NCI-H82 treated with DMSO at 0.1 percent for 48 hours (cell line): ENCODE measurements at regions not wholly inside any gene's neighbourhood (a gene's known extent, or its start where the extent isn't known, plus 50 kb on each side); places are given as distances from the start of the nearest gene placed in this dataset.

ENCODE experiments used
- DNase-seq: peaks from one replicate; lab custom pipeline; 2025; ENCODE audit not compliant: unreplicated experiment; lab: John Stamatoyannopoulos, UW

DNA sequence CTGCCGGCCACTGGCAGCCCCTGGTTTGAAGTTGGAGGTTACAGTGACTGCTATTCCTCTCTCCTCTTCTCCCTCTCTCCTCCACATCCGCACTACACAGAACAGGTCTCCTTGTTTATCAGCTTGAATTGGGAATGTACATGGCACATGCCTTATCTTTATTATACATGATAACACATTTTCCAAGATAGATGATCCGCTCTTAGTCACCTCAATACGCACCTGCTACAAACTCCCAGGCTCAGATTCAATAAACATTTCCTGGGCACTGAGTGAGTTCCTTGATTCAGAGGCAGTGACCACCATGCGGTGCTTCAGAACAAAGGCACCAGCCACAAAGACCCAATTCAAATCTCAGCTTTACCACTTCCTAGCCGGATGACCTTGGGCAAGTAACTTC lies 227.7 kb downstream of the TSHZ3 start:
- no peak for DNase-seq

DNA sequence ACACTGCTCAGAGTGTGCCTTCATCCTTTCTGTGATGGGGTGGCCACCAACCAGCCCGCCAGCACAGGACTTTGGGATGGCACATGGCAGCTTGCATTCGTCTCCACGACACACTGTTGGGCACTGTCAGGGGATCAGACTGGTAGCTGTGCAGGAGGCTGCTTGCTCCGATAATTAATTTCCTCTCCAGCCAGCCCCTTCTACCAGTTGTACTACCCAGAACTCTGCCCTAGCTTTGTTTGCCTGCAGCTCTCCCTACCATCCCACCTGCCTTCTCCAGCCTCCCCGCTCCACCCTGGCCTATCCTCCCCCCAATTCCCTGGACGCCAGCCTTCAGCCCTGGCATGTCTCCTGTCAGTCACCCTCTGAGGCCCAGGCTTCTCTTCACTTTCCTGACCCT lies 228.3 kb downstream of the TSHZ3 start:
- DNase-seq = no peak

DNA sequence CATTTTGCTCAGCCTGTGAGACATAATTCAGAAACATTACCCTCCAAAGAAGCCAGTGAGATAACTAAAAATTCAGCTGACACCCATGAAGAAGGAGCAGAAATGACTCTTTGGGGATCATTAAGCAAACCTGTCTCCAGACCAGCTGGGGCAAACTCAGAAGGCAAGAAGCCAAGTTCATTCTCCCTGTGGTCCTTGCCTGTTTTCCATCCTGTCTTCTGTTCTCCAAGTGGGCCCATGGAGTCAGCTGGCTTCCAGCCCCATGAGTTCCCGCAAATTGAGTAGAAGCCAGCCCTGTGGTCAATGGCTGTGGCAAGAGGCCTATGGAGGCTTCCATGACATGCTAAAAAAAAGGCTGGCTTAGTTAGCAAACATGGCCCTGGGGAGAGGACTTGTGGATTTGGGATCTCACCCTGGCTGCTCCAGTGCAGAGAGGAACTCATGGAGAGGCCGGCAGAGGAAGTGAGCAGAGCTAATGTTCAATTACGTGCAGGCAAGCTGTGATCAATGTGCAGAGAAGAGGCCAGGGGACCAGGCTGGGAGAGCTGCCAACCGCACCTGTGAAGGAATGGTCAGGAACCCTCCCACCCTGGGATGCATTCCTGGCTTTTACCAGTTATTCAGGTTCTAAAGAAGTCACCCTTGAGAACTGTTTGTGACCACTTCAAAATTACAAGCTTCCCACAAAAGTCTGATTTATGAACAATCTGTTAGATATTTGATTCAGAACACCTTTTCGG lies 229.1 kb downstream of the TSHZ3 start:
- DNase-seq = no peak

DNA sequence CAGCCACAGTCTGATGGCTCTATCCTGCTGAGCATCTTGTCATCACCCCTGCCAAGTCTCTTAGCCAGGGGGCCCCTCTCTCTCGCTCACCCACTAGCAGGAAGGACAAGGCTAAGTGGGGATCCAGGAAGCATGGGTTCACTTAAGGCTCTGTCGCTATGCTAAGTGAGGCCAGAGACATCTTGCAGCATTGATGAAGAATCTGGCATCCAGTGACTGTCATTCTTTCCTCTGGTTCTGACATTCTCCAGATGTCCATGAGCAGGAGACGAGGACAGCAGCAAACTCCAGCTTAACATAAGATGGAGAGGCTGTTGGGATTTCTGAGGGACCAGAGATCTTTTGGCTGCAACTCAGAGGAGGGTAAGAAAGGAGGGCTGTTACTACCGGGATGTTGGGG lies 230.2 kb downstream of the TSHZ3 start:
- no peak for DNase-seq

DNA sequence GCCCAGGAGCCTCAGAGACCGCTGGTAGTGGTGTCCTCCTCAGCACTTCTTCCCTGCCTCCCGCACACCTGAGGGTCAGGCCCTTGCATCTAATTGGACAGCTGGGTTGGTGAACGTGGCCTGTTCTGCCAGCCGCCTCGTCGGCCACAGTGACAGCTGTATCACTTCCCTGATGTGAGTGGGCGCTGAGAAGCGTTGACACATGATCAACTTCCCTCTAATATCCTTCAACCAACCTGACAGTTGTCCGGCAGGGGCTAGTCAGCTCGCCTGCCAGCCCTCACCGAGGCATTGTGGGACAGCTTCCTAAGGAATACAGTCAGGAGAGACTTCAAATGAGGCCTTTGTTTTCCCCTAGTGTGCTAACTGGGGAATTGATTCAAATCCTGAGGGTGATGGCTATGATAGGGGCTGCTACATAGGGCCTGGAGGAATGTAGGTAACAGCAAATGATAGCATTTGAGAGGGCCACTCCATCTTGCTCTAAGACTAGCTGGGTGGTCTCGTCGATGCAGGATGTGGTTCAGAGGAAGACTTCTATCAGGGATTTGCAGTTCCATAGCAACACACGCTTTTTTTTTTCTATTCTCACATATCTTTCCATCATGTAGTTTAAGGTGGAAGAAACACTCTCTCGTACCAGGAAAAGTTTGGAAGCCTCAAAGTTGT lies 230.8 kb downstream of the TSHZ3 start:
- DNase-seq = no peak

DNA sequence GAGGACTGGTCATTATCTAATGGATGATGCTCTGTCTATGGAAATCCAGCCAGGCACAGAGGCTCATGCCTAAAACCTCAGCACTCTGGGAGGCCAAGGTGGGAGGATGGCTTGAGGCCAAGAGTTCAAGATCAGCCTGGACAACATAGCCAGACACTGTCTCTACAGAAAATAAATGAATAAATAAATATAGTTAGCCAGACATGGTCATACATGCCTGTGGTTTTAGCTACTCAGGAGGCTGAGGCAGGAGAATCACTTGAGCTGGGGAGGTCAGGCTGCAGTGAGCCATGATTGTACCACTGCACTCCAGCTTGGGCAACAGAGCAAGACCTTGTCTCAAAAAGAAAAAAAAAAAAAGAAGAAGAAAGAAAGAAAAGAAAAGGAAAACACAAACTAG lies 234.7 kb downstream of the TSHZ3 start:
- no peak for DNase-seq

DNA sequence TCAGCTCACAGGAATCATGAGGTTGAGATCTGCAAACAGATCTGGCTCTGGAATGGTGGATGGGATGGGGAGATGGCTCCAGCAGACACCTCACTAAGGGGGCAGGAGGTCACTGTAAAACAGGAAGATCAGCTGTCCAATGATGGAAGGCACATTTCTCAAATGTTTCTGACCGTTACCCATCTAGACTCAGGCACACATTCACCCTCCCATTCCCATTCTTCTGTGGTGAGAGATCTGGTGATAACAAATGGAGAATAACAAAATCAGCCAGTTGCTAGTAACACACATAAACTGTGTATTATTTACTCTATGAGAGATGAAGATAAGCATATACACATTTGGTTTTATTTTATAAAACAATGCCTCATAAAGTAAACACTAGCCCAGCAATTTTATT lies 235.9 kb downstream of the TSHZ3 start:
- no peak for DNase-seq

DNA sequence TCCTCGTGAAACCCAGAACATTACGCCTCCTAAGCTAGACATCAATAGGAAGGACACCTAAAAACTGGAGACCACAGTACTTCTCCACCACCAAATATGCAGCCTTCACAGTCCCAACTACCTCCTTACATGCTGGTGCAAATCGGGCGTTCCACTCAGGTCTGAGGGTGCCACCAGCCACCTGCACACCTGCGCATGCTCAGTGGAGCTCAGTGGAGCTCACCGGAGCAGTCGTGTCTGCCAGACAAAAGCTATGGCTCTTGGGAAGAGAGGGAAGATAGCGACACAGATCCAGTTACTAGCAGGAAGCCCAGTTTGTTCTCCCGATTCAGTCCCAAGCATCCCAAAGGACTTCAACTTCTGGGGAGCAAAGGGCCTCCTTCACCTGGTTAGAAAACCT lies 237.1 kb downstream of the TSHZ3 start:
- no peak for DNase-seq

DNA sequence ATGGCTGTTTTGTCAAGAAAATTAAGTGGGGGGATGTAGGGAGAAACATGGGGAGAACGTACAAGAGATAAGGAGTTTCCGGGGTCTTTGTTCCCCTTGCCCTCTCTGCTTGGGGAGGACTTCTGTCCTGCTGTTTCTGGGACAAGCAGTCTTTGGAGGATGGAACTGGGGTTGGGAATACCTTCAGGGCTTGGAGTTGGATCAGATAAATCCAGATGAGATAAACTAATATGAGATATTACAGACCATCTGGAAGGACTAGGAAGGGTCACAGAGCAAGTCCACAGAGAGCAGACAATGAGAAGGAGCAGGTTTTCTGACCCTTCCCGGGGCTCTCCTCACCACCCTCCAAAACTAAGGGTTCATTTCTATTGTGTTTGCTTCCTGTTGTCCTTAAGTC lies 237.5 kb downstream of the TSHZ3 start:
- DNase-seq = no peak

DNA sequence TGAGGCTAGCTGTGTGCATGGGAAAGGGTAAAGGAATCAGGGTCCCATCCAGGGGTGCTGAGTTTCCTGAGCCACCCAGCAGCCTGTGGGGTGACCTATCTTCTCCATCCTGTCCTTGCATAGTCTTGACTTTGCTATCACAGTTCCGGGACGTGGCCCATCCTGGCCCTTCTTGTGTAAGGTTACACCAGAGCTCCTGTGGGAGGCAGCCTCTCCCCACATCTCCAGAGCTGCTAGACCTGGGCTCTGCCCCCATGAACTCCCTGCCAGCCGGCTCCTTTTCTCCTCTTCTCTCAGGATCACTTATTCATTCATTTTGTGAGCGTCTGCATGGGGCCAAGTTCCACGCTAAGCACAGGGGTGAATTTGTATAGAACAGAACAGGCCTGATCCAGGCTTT lies 238.9 kb downstream of the TSHZ3 start:
- no peak for DNase-seq

DNA sequence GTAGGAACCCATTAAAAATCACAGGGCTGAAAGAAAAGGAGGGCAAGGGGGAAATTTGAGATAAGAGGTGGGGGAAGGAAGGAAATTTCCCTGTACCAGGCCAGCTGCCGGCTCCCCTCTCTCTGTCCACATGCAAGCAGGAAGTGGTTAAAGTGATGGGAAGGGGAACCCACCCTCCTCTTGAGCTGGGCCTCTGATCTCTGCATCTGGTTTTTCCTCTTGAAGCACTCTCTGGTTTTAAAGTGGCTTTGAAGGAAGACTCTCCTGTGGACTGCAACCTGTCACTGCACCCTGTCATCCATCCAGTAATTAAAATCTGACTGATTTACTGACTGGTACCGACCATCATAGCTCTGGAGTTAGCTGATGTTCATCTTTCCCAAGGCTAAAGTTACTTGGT lies 239.6 kb downstream of the TSHZ3 start:
- DNase-seq = no peak

DNA sequence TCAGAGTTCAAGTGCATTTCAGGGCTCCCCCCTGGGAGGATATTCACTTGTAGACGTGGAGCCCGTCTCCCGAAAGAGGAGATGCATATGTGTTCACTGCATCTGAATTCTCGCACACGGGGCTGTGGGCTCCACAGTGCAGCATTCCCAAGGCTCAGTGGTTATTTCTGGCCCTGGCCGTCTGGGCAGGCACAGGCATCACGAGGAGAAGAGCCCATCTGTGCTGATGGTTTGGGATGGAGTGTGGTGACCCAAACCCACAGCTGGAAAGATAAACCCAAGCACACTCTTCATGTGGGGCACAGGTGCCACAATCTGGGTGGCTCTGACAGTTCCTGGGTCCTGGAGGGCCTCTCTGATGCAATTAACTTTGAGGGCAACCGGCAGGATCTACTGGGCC lies 242.1 kb downstream of the TSHZ3 start:
- no peak for DNase-seq

DNA sequence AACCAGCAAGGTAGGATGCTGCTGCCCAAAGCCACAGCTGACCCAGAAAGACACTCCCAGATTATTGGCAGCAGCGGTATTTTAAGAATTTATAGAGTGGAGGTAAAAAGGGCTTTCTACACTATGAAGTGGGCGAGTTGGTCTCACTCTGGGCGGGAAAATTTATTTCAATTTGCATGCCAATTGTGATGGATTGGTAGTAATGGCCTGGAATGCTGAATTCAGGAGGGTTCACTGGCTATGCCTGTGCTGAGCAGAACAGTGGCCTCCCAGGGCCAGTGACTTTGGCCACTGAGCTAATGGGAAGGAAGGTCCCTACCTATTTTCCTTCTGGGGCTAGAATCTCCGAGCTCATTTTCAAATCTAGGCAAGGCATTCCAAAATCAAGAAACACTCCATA lies 243.5 kb downstream of the TSHZ3 start:
- no peak for DNase-seq

DNA sequence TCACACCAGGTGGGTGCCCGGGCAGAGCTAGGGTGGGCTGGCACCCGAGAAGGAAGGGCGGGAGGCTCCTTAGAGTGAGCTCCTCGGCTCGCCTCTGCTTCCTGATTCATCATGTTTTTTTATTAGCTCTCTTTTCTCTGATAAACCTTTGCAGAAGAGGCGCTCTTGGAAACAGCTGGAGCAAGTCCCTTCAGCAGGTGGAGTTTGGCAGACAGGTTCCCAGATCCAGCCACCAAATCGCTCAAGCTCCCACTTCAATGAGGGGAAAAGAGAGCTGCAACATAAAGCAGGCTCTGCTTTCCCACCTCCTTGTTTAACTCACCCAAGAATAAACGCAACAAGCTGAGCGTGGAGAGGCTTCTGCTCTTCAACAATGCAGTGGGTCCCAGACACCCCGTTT lies 244.8 kb downstream of the TSHZ3 start:
- no peak for DNase-seq

DNA sequence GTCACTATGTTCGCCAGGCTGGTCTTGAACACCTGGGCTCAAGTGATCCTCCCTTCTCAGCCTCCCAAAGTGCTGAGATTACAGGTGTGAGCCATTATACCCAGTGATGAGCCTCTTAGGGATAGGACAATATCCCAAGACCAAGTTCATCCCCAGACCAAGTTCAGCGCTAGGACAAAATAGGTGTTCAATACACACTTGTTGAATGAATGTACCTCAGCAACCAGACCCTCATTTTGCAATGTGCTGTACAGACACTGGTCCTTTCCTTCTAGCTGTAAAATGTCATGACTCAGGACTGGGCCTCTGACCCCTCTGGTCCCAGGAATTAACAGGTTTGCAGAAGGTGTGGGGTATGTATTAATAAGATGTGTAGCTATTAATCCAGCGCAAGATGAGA lies 246.0 kb downstream of the TSHZ3 start:
- no peak for DNase-seq

DNA sequence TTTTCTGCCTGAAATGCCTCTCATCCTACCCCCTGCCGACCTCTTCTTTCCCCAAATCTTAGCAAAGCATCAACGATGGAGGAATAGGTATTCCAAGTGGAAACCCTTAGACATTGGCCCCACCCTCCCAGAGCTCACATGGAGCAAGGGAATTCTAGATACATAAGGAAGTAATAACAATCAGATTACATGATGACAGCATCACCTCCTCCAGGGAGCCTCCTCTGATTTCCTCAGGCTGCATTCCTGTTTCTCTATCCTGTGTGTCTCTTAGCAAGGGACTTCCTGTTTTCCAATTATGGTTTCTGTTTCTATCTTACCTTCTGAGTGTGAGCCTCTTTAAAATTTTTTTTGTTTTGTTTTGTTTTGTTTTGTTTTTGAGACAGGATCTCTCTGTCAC lies 246.6 kb downstream of the TSHZ3 start:
- no peak for DNase-seq

DNA sequence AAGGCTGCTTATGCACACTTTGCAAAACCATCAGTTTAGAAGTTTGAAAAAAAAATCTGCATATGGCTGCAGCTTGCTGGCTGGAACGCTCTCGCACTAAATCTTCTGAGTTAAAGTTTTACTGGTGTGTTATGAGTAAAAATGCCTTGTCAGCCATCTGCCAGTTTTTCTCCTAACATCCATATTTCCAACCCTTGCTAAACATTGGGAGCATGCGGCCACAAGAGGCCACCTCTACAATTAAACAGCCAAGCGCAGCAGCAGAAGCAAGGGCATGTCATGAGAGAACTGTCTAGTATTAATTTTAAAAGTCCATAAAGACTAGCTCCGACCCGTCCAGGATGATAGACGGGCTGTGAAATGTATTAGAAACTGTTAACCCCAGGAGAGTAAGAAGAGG lies 248.3 kb downstream of the TSHZ3 start:
- DNase-seq = no peak

DNA sequence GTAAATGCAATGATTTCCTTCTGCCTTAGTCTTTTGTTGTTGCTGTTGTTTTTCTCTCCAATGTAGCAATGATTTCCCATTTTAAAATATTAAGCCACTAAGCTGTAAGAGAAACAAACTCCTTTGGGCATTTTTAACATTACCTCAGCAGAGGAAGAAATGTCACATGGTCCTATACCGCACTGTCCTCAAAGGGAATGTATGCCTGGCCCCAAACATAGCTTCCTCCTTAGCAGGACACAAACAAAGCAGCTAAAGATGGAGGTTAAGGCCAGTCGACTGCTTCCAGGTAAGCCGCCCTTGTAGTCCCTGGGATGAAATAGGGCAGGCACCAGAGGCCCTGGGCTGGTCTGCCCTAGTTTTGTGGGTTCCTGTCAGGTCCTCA lies 249.0 kb downstream of the TSHZ3 start:
- DNase-seq = no peak

DNA sequence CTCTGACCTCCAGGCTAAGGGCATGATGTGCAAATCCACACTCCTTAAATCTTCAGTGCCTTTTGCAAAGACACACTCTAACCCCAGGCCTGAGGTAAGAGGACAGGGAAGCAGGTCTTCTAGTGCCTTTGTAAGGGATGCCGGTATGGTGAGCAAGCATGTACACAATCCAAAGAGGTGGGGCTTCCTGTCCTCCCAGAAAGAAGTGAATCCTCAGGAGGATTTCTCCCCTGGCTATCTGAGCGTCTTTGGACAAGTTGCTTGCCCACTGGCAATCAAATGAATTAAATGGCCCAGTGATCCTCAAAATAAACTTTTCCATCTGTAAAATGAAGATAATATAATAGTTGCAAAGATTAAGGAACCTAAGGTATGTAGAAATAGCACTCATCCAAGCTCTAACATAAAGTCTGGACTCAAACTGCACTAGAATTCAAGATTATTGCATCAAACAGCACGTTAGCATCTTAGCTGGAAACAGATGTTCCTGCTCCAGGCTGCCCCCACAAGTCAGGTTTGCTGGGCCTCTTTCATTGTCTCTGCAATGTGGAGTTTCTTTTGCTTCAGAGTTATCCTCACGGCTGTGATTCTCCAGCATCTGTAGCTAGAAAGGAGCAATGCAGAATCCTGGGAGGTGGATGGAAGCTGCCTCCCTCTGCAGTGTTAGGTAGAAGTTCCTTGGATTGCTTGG lies 249.6 kb downstream of the TSHZ3 start:
- no peak for DNase-seq

DNA sequence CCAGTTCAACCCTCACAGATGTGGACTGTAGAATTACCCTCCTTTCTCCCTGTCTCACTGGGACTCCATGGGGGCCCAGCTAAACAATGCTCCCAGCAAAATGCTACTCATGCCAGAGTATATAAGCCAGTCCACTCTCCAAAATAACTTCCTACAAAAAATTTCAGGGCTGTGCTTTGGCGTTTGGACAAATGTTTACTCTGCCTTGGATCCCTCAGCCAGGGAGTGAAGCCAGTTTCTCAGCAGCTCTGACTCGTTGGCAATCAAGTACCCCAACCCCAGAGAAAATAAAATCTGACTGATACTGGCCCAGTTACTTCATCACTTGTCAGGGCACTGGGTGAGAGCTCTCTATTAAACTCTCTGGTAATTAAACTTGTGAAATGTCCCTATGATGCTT lies 250.4 kb downstream of the TSHZ3 start:
- DNase-seq = no peak

DNA sequence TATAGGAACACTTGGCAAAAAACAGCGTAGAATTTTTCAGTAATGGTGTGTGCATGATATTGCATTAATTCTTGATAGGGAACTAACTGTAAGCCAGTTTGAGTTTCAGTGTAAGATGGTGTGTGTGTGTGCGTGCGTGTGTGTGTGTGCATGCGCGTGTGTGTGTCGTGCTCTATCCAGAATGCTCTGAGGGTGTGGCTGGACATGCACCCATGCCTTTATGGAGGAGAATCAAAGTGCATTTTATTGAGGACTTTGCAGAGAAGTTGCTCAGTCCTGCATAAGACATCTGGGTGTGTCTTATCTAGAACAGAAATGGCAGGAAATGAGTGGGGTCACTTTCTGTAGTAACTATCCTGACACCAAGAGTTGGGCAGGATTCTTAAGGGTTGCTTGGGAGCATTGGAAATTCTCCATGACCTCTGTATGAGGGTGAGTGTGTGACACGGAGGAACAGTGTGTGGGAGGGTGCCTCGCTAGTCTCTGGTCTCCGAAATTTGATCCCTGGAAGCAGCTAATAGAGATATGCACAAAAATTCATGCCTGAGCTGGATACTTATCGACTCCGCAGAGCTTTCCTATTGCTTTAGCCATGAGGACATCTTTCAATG lies 252.2 kb downstream of the TSHZ3 start:
- DNase-seq = no peak
